Prostate gland (tissue), 2 donors: ENCODE measurements at regions not wholly inside any gene's neighbourhood (a gene's known extent, or its start where the extent isn't known, plus 50 kb on each side); places are given as distances from the start of the nearest gene placed in this dataset.
"Not testable (repeated sequence)": the region's sequence is repeated elsewhere in the genome, so short reads cannot be mapped to it uniquely, and the experiment has no call there.

Source experiments
- DNase-seq: peaks from one replicate; pipeline ENCODE4 v3.0.0-alpha.2; 2019; ENCODE audit warnings: low spot score
- H3K27ac ChIP-seq, 2 donors: fragments of 200-600 bp; sonication (generic); 2 replicates each; pipeline ENCODE4 v1.5.1; 2017 to 2019
- H3K27me3 ChIP-seq: fragments of 200-600 bp; sonication (generic); replicated peaks from 2 replicates; pipeline ENCODE4 v1.5.1; 2019; ENCODE audit not compliant: insufficient read depth
- H3K36me3 ChIP-seq, 2 donors: fragments of 200-600 bp; sonication (generic); 1 replicate in 1 of 2; 2 replicates in 1 of 2; pipeline versions ENCODE4 v1.5.1 to v1.8.1; 2017 to 2019
- H3K4me1 ChIP-seq: fragments of 200-600 bp; sonication (generic); replicated peaks from 2 replicates; pipeline ENCODE4 v1.5.1; 2019
- H3K4me3 ChIP-seq, 2 donors: fragments of 200-600 bp; sonication (generic); 2 replicates each; pipeline ENCODE4 v1.5.1; 2017 to 2019
- H3K9me3 ChIP-seq: fragments of 200-600 bp; sonication (generic); 2 replicates; pipeline ENCODE4 v1.5.1; 2017
- CTCF ChIP-seq, 4 experiments: fragments of 200-600 bp in 2 of 4; fragments of 450-650 bp in 2 of 4; sonication (generic) in 2 of 4; IDR thresholded peaks; 1 replicate in 3 of 4; 2 replicates in 1 of 4; pipeline ENCODE4 v1.5.1; 2016 to 2019; ENCODE audit warnings: antibody characterized with exemption in 4 of 4, mild to moderate bottlenecking in 2 of 4, moderate library complexity in 2 of 4
- POLR2A ChIP-seq: fragments of 450-650 bp; IDR thresholded peaks from one replicate; pipeline ENCODE4 v1.6.1; 2016; ENCODE audit warnings: antibody characterized with exemption, mild to moderate bottlenecking
- POLR2AphosphoS5 ChIP-seq: sonication (generic); formaldehyde crosslinking; IDR thresholded peaks from one replicate; pipeline ENCODE4 v1.6.1; 2017; ENCODE audit warnings: antibody characterized with exemption
- WGBS: methylation state at CpG from one replicate; pipeline ENCODE4 v1.1.5; 2018; 5-methylcytosine and 5-hydroxymethylcytosine counted together
- intact Hi-C: fragments of 100-400 bp; cut with DNase I; formaldehyde crosslinking; loops from one replicate; pipeline ENCODE4 v1.14.2; 2022

- no peaks in the 10 kb centered on the region for H3K9me3 ChIP-seq
- H3K4me3 ChIP-seq = no peak overlapping the region
- DNase-seq = no peak
- TF ChIP-seq POLR2A = no peak
- no peak for TF ChIP-seq POLR2AphosphoS5
- no peak for TF ChIP-seq CTCF (IDR thresholded peaks at IDR 0.05)
- whole genome bisulfite sequencing = 86% methylated on average over 1 of the region's 1 CpG
- intact Hi-C loops = no loop called here
- no peaks in the 10 kb centered on the region for H3K4me1 ChIP-seq
- H3K27ac ChIP-seq = no peak overlapping the region
- no peaks in the 10 kb centered on the region for H3K36me3 ChIP-seq
- H3K27me3 ChIP-seq = no peaks in the 10 kb centered on the region
Measured at GRCh38 chrX:82732861-82733260, 775.2 kb upstream of the POU3F4 start.

GRCh38 chrX:82734140-82734539 is 774.0 kb upstream of the POU3F4 start:
- H3K27ac ChIP-seq = no peak overlapping the region
- intact Hi-C loops = no loop called here
- TF ChIP-seq POLR2AphosphoS5 = no peak
- TF ChIP-seq CTCF (IDR thresholded peaks at IDR 0.05) = no peak
- no peak for TF ChIP-seq POLR2A

GRCh38 chrX:82738313-82738712 is 769.8 kb upstream of the POU3F4 start:
- H3K27ac ChIP-seq, H3K36me3 ChIP-seq, intact Hi-C loops, H3K9me3 ChIP-seq, DNase-seq, H3K4me3 ChIP-seq, H3K4me1 ChIP-seq, H3K27me3 ChIP-seq: not testable (repeated sequence)
- no CpG with 5 or more reads among the region's 20 CpGs for whole genome bisulfite sequencing

More at GRCh38 chrX:82734140-82734539, 774.0 kb upstream of the POU3F4 start:
- no peak for DNase-seq
- Histone ChIP-seq H3K4me1 (no peaks in the 10 kb centered on the region), H3K9me3 (no peaks in the 10 kb centered on the region), H3K27me3 (no peaks in the 10 kb centered on the region), H3K36me3 (no peaks in the 10 kb centered on the region), H3K4me3 (no peak overlapping the region)

- DNase-seq = no peak
- intact Hi-C loops = no loop called here
- Histone ChIP-seq H3K36me3 (no peaks in the 10 kb centered on the region), H3K4me3 (no peak overlapping the region), H3K27ac (no peak overlapping the region), H3K9me3 (no peaks in the 10 kb centered on the region), H3K27me3 (no peaks in the 10 kb centered on the region), H3K4me1 (no peaks in the 10 kb centered on the region)
- WGBS = 48% methylated on average over 3 of the region's 3 CpGs
- TF ChIP-seq POLR2AphosphoS5 = no peak
- no peak for TF ChIP-seq POLR2A
- TF ChIP-seq CTCF (IDR thresholded peaks at IDR 0.05) = no peak
Measured at GRCh38 chrX:82742351-82742750, 765.7 kb upstream of the POU3F4 start.

- H3K36me3 ChIP-seq, H3K4me3 ChIP-seq, H3K27me3 ChIP-seq, H3K27ac ChIP-seq, DNase-seq, H3K4me1 ChIP-seq, intact Hi-C loops, H3K9me3 ChIP-seq: not testable (repeated sequence)
- 49% methylated on average over 5 of the region's 5 CpGs for WGBS
Measured at GRCh38 chrX:82745725-82746124, 762.4 kb upstream of the POU3F4 start.

GRCh38 chrX:82748906-82749505 is 759.1 kb upstream of the POU3F4 start:
- Histone ChIP-seq H3K4me3 (no peak overlapping the region), H3K27me3 (no peaks in the 10 kb centered on the region), H3K27ac (no peak overlapping the region), H3K9me3 (no peaks in the 10 kb centered on the region), H3K4me1 (no peaks in the 10 kb centered on the region), H3K36me3 (no peaks in the 10 kb centered on the region)
- no peak for TF ChIP-seq CTCF (IDR thresholded peaks at IDR 0.05)
- no peak for TF ChIP-seq POLR2A
- TF ChIP-seq POLR2AphosphoS5 = no peak
- intact Hi-C loops = no loop called here
- no peak for DNase-seq
- WGBS = 49% methylated on average over 2 of the region's 2 CpGs
